ENCODE measurements at regions not wholly inside any gene's neighbourhood (a gene's known extent, or its start where the extent isn't known, plus 50 kb on each side); places are given as distances from the start of the nearest gene placed in this dataset.
A peak's percentile ranks its signal among the peaks of the same experiment; 100 is the strongest.

DNA sequence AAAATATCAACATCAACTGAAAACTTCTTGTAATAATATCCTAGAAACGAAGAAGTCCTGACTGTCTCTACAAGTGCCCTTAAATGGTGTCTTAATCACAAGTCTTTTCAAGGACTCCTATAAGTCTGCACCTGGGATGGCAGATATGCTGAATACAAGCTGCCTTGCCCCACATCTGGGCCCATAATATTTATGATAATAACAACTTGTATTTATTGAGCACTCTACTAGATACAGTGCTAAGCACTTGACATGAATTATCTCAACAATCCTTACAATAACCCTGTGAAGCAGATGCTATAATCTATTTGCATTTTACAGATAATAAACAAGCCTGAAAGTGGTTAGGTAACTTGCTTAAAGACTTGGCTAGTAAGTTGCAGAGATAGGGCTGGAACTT lies 78.0 kb upstream of the ZNF648 start:
- Mint-ChIP-seq H3K9me3 (ENCODE audit: low read depth) (peaks cover 2% of the 10 kb centered on the region), H3K36me3 (peaks cover 6% of the 10 kb centered on the region), H3K4me3 (no peak overlapping the region), H3K27ac (no peak overlapping the region), H3K4me1 (peaks cover 15% of the 10 kb centered on the region), H3K27me3 (peaks cover 15% of the 10 kb centered on the region)
- ATAC-seq: no peak
- no peak for DNase-seq
- CTCF ChIA-PET: interaction anchor here (1.4 kb wide), 1 partner anchor 257 kb away, joined by 3 read pairs; no protein-coding TSS in a partner anchor

GRCh38 chr1:182137546-182137945 lies 76.0 kb upstream of the ZNF648 start:
- ATAC-seq (no peak), DNase-seq (no peak)
- peaks cover 8% of the 10 kb centered on the region for H3K4me1 Mint-ChIP-seq
- H3K27me3 Mint-ChIP-seq: peaks cover 15% of the 10 kb centered on the region
- H3K9me3 Mint-ChIP-seq (ENCODE audit: low read depth): peaks cover 11% of the 10 kb centered on the region
- H3K27ac Mint-ChIP-seq: no peak overlapping the region
- peaks cover 8% of the 10 kb centered on the region for H3K36me3 Mint-ChIP-seq
- CTCF ChIA-PET: no interaction called here
- no peak overlapping the region for H3K4me3 Mint-ChIP-seq

DNA sequence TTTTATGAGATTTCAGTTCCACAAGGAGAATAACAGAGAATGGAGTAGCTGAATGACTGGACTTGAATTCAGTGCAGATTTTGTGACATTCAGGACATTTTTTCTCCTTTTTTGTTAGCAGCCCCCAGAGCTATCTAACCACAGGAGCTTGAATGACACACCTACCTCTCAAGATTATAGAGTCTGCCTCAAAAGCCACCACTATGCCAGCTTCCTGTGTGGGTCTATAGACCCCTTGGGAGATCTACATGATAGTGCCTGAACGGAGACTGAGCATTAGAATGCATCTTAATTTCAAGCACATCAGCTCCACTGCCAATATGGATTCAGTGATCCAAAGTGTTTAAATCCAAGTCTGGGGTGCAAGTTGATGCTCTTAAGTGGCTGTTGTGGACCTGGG lies 74.4 kb upstream of the ZNF648 start:
- peaks cover 8% of the 10 kb centered on the region for H3K4me1 Mint-ChIP-seq
- CTCF ChIA-PET: interaction anchor here (0.5 to 0.9 kb wide), 2 partner anchors 10 to 11 kb away, joined by 3 to 4 read pairs; no protein-coding TSS in a partner anchor
- DNase-seq (no peak), ATAC-seq (no peak)
- peaks cover 10% of the 10 kb centered on the region for H3K27me3 Mint-ChIP-seq
- H3K9me3 Mint-ChIP-seq (ENCODE audit: low read depth): peaks cover 11% of the 10 kb centered on the region
- H3K36me3 Mint-ChIP-seq: peaks cover 8% of the 10 kb centered on the region
- no peak overlapping the region for H3K27ac Mint-ChIP-seq
- H3K4me3 Mint-ChIP-seq: no peak overlapping the region

DNA sequence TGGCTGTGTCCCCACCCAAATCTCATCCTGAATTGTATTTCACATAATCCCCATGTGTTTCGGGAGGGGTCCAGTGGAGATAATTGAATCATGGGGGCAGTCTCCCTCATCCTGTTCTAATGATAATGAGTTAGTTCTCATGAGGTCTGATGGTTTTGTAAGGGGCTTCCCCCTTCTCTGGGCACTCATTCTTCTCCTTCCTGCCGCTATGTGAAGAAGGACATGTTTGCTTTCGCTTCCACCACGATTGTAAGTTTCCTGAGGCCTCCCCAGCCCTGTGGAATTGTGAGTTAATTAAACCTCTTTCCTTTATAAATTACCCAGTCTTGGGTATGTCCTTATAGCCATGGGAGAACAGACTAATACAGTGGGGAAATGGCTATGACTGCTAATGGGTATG lies 72.7 kb upstream of the ZNF648 start:
- H3K27ac Mint-ChIP-seq: no peak overlapping the region
- peaks cover 9% of the 10 kb centered on the region for H3K27me3 Mint-ChIP-seq
- H3K4me1 Mint-ChIP-seq: peaks cover 8% of the 10 kb centered on the region
- CTCF ChIA-PET: interaction anchor here (1.7 kb wide), 1 partner anchor 9 kb away, joined by 3 read pairs; no protein-coding TSS in a partner anchor
- H3K9me3 Mint-ChIP-seq (ENCODE audit: low read depth): peaks cover 11% of the 10 kb centered on the region
- DNase-seq (no peak), ATAC-seq (no peak)
- no peak overlapping the region for H3K4me3 Mint-ChIP-seq
- H3K36me3 Mint-ChIP-seq: peaks cover 8% of the 10 kb centered on the region

DNA sequence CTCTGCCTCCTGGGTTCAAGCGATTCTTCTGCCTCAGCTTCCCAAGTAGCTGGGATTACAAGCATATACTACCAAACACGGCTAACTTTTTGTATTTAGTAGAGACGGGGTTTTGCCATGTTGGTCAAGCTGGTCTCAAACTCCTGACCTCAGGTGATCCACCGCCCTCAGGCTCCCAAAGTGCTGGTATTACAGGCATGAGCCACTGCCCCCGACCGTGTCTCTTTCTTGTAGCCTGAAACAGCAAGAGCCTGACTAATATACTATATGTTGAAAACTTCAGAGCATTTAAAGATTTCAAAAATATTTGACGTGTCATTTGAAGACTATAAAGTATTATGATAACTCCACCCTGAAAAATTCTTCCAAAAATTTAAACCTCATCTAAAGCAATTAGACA lies 71.7 kb upstream of the ZNF648 start:
- CTCF ChIA-PET: interaction anchor here (1.7 kb wide), 1 partner anchor 10 kb away, joined by 3 read pairs; no protein-coding TSS in a partner anchor
- ATAC-seq (no peak), DNase-seq (no peak)
- peaks cover 8% of the 10 kb centered on the region for H3K4me1 Mint-ChIP-seq
- no peak overlapping the region for H3K27ac Mint-ChIP-seq
- no peak overlapping the region for H3K4me3 Mint-ChIP-seq
- H3K27me3 Mint-ChIP-seq: peaks cover 9% of the 10 kb centered on the region
- H3K9me3 Mint-ChIP-seq (ENCODE audit: low read depth): peaks cover 11% of the 10 kb centered on the region
- peaks cover 8% of the 10 kb centered on the region for H3K36me3 Mint-ChIP-seq

GRCh38 chr1:182129398-182129797 lies 67.9 kb upstream of the ZNF648 start:
- DNase-seq: no peak
- peaks cover 8% of the 10 kb centered on the region for H3K9me3 Mint-ChIP-seq (ENCODE audit: low read depth)
- H3K4me1 Mint-ChIP-seq: no peaks in the 10 kb centered on the region
- H3K36me3 Mint-ChIP-seq: peaks cover 2% of the 10 kb centered on the region
- H3K27ac Mint-ChIP-seq: no peak overlapping the region
- no peak overlapping the region for H3K4me3 Mint-ChIP-seq
- no peak for ATAC-seq
- peaks cover 20% of the 10 kb centered on the region for H3K27me3 Mint-ChIP-seq
- CTCF ChIA-PET: interaction anchor here (1.3 to 2.0 kb wide), 3 partner anchors 14 to 651 kb away, joined by 3 to 9 read pairs (median 4); no protein-coding TSS in a partner anchor

DNA sequence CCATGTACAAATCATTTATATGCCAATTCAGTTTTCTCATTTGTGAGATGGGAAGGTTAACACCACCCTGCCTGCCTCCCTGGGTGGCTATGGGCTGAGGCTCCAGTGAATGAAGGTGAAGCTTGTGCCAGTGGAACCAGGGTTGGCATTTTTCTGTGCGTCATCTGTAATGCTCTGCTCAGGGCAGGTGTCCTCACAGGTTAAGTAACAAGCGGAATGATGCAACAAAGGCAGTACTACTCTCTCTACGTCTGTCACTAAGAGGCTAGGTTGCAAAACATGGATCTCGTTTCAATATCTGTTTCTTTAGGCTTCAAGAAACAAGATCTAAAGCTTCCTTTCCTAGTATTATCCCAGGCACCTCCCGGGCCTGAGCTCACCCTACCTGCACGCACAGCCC lies 67.0 kb upstream of the ZNF648 start:
- CTCF ChIA-PET: interaction anchor here (0.8 to 1.5 kb wide), 2 partner anchors 14 to 650 kb away, joined by 3 read pairs; no protein-coding TSS in a partner anchor
- DNase-seq (no peak), ATAC-seq (no peak)
- Mint-ChIP-seq H3K4me3 (no peak overlapping the region), H3K4me1 (no peaks in the 10 kb centered on the region), H3K36me3 (no peaks in the 10 kb centered on the region), H3K27ac (no peak overlapping the region), H3K9me3 (ENCODE audit: low read depth) (no peaks in the 10 kb centered on the region), H3K27me3 (peaks cover 20% of the 10 kb centered on the region)

GRCh38 chr1:182127656-182128055 lies 66.1 kb upstream of the ZNF648 start:
- CTCF ChIA-PET: interaction anchor here (0.8 kb wide), 1 partner anchor 15 kb away, joined by 3 read pairs; no protein-coding TSS in a partner anchor
- no peaks in the 10 kb centered on the region for H3K4me1 Mint-ChIP-seq
- no peaks in the 10 kb centered on the region for H3K9me3 Mint-ChIP-seq (ENCODE audit: low read depth)
- no peaks in the 10 kb centered on the region for H3K36me3 Mint-ChIP-seq
- no peak overlapping the region for H3K4me3 Mint-ChIP-seq
- H3K27ac Mint-ChIP-seq: no peak overlapping the region
- H3K27me3 Mint-ChIP-seq: peaks cover 23% of the 10 kb centered on the region
- ATAC-seq: no peak
- no peak for DNase-seq

GRCh38 chr1:182126272-182126800 lies 64.8 kb upstream of the ZNF648 start:
- Mint-ChIP-seq H3K9me3 (ENCODE audit: low read depth) (no peaks in the 10 kb centered on the region), H3K27ac (no peak overlapping the region), H3K36me3 (no peaks in the 10 kb centered on the region), H3K4me1 (no peaks in the 10 kb centered on the region), H3K27me3 (peaks cover 28% of the 10 kb centered on the region), H3K4me3 (no peak overlapping the region)
- CTCF ChIA-PET: interaction anchor here (1.9 kb wide), 1 partner anchor 17 kb away, joined by 4 read pairs; no protein-coding TSS in a partner anchor
- ATAC-seq (no peak), DNase-seq (no peak)

- Mint-ChIP-seq H3K36me3 (no peaks in the 10 kb centered on the region), H3K4me1 (no peaks in the 10 kb centered on the region), H3K4me3 (no peak overlapping the region), H3K27me3 (peaks cover 24% of the 10 kb centered on the region), H3K27ac (no peak overlapping the region), H3K9me3 (ENCODE audit: low read depth) (no peaks in the 10 kb centered on the region)
- ATAC-seq (no peak), DNase-seq (no peak)
- CTCF ChIA-PET: interaction anchor here (1.5 kb wide), 1 partner anchor 20 kb away, joined by 5 read pairs; no protein-coding TSS in a partner anchor
Measured at GRCh38 chr1:182122913-182123260, 61.4 kb upstream of the ZNF648 start.

- Mint-ChIP-seq H3K9me3 (ENCODE audit: low read depth) (no peaks in the 10 kb centered on the region), H3K27ac (no peak overlapping the region), H3K27me3 (peaks cover 24% of the 10 kb centered on the region), H3K36me3 (no peaks in the 10 kb centered on the region), H3K4me3 (no peak overlapping the region), H3K4me1 (no peaks in the 10 kb centered on the region)
- CTCF ChIA-PET: interaction anchor here (1.5 kb wide), 1 partner anchor 21 kb away, joined by 5 read pairs; no protein-coding TSS in a partner anchor
- ATAC-seq (no peak), DNase-seq (no peak)
Measured at GRCh38 chr1:182122256-182122912, 60.9 kb upstream of the ZNF648 start.

GRCh38 chr1:182121787-182122186 lies 60.3 kb upstream of the ZNF648 start:
- H3K27ac Mint-ChIP-seq: no peak overlapping the region
- H3K9me3 Mint-ChIP-seq (ENCODE audit: low read depth): no peaks in the 10 kb centered on the region
- no peaks in the 10 kb centered on the region for H3K36me3 Mint-ChIP-seq
- DNase-seq (no peak), ATAC-seq (no peak)
- no peaks in the 10 kb centered on the region for H3K4me1 Mint-ChIP-seq
- H3K4me3 Mint-ChIP-seq: no peak overlapping the region
- H3K27me3 Mint-ChIP-seq: peaks cover 25% of the 10 kb centered on the region
- CTCF ChIA-PET: interaction anchor here (1.5 kb wide), 1 partner anchor 21 kb away, joined by 5 read pairs; no protein-coding TSS in a partner anchor

DNA sequence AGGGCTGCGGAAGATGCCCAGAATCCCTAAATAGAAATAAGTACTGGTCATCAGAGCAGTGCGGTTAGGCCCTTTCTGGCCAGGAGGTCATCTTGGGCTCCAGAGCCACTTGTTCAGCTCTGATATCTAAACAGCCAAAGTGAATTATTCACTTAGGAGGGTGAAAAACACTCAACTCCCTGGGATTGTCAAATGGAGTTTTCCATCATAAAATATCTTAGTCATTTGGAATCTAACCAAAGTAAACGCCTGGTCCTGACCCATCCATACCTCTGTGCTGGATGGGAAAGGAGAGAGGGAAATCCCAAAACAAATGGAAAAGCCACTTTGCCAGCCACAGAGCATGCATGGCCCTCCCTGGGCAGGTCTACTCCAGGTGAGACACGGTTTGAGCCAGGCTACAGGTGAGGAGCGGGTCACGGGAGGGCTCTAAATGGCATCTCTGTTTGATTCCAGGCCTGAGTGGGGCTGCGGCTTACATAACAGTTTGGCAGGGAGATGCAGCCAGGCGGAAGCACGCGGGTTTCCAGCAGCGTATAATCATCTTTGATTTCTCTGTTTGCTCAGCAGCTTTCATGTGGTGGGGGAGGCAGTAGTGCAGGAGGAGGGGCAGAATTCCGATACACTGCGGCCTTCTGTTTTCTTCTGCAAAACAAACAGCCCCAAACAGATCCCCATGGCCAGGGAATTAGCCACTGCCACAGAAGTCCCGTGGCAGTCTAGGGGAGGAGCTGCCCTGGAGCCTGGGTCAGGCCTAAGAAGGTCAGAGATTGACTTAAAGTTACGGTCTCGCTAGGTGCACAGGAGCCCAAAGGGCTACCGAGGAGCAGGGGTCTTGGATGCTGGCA lies 59.1 kb upstream of the ZNF648 start:
- Mint-ChIP-seq H3K27me3 (peaks cover 32% of the 10 kb centered on the region), H3K9me3 (ENCODE audit: low read depth) (no peaks in the 10 kb centered on the region), H3K4me3 (no peak overlapping the region), H3K36me3 (no peaks in the 10 kb centered on the region), H3K4me1 (no peaks in the 10 kb centered on the region), H3K27ac (no peak overlapping the region)
- CTCF ChIA-PET: no interaction called here
- DNase-seq (peak; percentile 18), ATAC-seq (no peak)
